H9 (cell line): ENCODE measurements at regions not wholly inside any gene's neighbourhood (a gene's known extent, or its start where the extent isn't known, plus 50 kb on each side); places are given as distances from the start of the nearest gene placed in this dataset.

Experiments used
- DNase-seq: peaks from one replicate; pipeline ENCODE4 v3.0.0-alpha.2; 2017
- H2AFZ ChIP-seq: one replicate; pipeline ENCODE4 v1.6.1; 2013; ENCODE audit warnings: mild to moderate bottlenecking, low read length, control low read depth, moderate library complexity
- H2AK5ac ChIP-seq: 2 replicates; pipeline ENCODE4 v1.6.1; 2013; ENCODE audit warnings: low read length, control low read depth, mixed read lengths; ENCODE audit not compliant: insufficient read length
- H2BK120ac ChIP-seq: one replicate; pipeline ENCODE4 v1.6.1; 2013; ENCODE audit warnings: low read depth, mild to moderate bottlenecking, low read length, control low read depth, inconsistent platforms; ENCODE audit not compliant: poor library complexity, severe bottlenecking
- H2BK12ac ChIP-seq: 2 replicates; pipeline ENCODE4 v1.6.1; 2013; ENCODE audit warnings: low read length, control low read depth, mixed read lengths, low read depth; ENCODE audit not compliant: insufficient read length
- H2BK15ac ChIP-seq: 2 replicates; pipeline ENCODE4 v1.6.1; 2013; ENCODE audit warnings: low read depth, low read length, control low read depth
- H2BK20ac ChIP-seq: one replicate; pipeline ENCODE4 v1.6.1; 2013; ENCODE audit warnings: low read depth, mild to moderate bottlenecking, low read length, control low read depth, inconsistent platforms; ENCODE audit not compliant: poor library complexity, severe bottlenecking
- H2BK5ac ChIP-seq: 2 replicates; pipeline ENCODE4 v1.6.1; 2013; ENCODE audit warnings: low read length, control low read depth, mixed read lengths; ENCODE audit not compliant: insufficient read length
- H3K14ac ChIP-seq: 2 replicates; pipeline ENCODE4 v1.6.1; 2013; ENCODE audit warnings: low read length, control low read depth; ENCODE audit not compliant: insufficient read depth
- H3K18ac ChIP-seq: 2 replicates; pipeline ENCODE4 v1.6.1; 2013; ENCODE audit warnings: low read depth, mild to moderate bottlenecking, mixed read lengths, low read length, control low read depth; ENCODE audit not compliant: insufficient read length
- H3K23ac ChIP-seq: 2 replicates; pipeline ENCODE4 v1.6.1; 2013; ENCODE audit warnings: low read length, control low read depth, mixed read lengths, low read depth; ENCODE audit not compliant: insufficient read length
- H3K23me2 ChIP-seq: 2 replicates; pipeline ENCODE4 v1.6.1; 2013; ENCODE audit warnings: low read depth, mild to moderate bottlenecking, mixed read lengths, low read length, control low read depth; ENCODE audit not compliant: insufficient read length, poor library complexity, severe bottlenecking
- H3K27ac ChIP-seq: 2 replicates; pipeline ENCODE4 v1.5.1; 2013; ENCODE audit warnings: low read length, control low read depth, mixed read lengths, low read depth; ENCODE audit not compliant: insufficient read length
- H3K27me3 ChIP-seq: 2 replicates; pipeline ENCODE4 v1.6.1; 2013; ENCODE audit warnings: low read length, control low read depth, inconsistent platforms; ENCODE audit not compliant: insufficient read depth
- H3K4ac ChIP-seq: 2 replicates; pipeline ENCODE4 v1.6.1; 2013; ENCODE audit warnings: low read depth, mild to moderate bottlenecking, control low read depth, inconsistent platforms, low read length, moderate library complexity
- H3K4me1 ChIP-seq: 2 replicates; pipeline ENCODE4 v1.6.1; 2013; ENCODE audit warnings: low read length, control low read depth, inconsistent platforms; ENCODE audit not compliant: insufficient read depth
- H3K4me2 ChIP-seq: 2 replicates; pipeline ENCODE4 v1.6.1; 2013; ENCODE audit warnings: low read length, control low read depth, mixed read lengths; ENCODE audit not compliant: insufficient read length, insufficient read depth
- H3K56ac ChIP-seq: 2 replicates; pipeline ENCODE4 v1.6.1; 2013; ENCODE audit warnings: low read depth, mild to moderate bottlenecking, mixed read lengths, low read length, control low read depth; ENCODE audit not compliant: insufficient read length
- H3K79me1 ChIP-seq: 2 replicates; pipeline ENCODE4 v1.6.1; 2013; ENCODE audit warnings: low read depth, mild to moderate bottlenecking, moderate library complexity, low read length, control low read depth, inconsistent platforms; ENCODE audit not compliant: insufficient read depth, poor library complexity, severe bottlenecking
- H3K79me2 ChIP-seq: 2 replicates; pipeline ENCODE4 v1.6.1; 2013; ENCODE audit warnings: low read length, control low read depth, inconsistent platforms; ENCODE audit not compliant: insufficient read depth
- H3K9ac ChIP-seq: 2 replicates; pipeline ENCODE4 v1.6.1; 2013; ENCODE audit warnings: low read length, control low read depth, mixed read lengths; ENCODE audit not compliant: insufficient read length; ENCODE audit errors: extremely low read depth
- H3K9me3 ChIP-seq: one replicate; pipeline ENCODE4 v1.6.1; 2013; ENCODE audit warnings: low read depth, low read length, inconsistent platforms; ENCODE audit not compliant: control insufficient read depth
- H3T11ph ChIP-seq: one replicate; pipeline ENCODE4 v1.6.1; 2013; ENCODE audit warnings: mild to moderate bottlenecking, low read length, control low read depth, inconsistent platforms
- H4K20me1 ChIP-seq: one replicate; pipeline ENCODE4 v1.6.1; 2013; ENCODE audit not compliant: control insufficient read depth, insufficient read length, insufficient read depth
- H4K5ac ChIP-seq: 2 replicates; pipeline ENCODE4 v1.6.1; 2013; ENCODE audit warnings: low read depth, mild to moderate bottlenecking, mixed read lengths, low read length, control low read depth; ENCODE audit not compliant: insufficient read length
- H4K8ac ChIP-seq: replicated peaks from 2 replicates; pipeline ENCODE4 v1.6.1; 2013; ENCODE audit warnings: low read length, control low read depth, mixed read lengths, low read depth; ENCODE audit not compliant: insufficient read length
- H4K91ac ChIP-seq: 2 replicates; pipeline ENCODE4 v1.6.1; 2013; ENCODE audit warnings: low read depth, mild to moderate bottlenecking, moderate library complexity, mixed read lengths, low read length, control low read depth; ENCODE audit not compliant: insufficient read length
- H3K27ac Mint-ChIP-seq, 3 experiments: 2 replicates in 2 of 3; 3 replicates in 1 of 3; pipeline ENCODE4 v1.8.0; 2020 to 2021; ENCODE audit warnings: mixed read lengths in 3 of 3, mild to moderate bottlenecking in 1 of 3, moderate library complexity in 1 of 3
- H3K27me3 Mint-ChIP-seq: 2 replicates; pipeline ENCODE4 v1.8.0; 2021; ENCODE audit warnings: low read depth, mild to moderate bottlenecking, moderate library complexity, mixed read lengths
- H3K36me3 Mint-ChIP-seq, 3 experiments: 2 replicates in 2 of 3; 3 replicates in 1 of 3; pipeline ENCODE4 v1.8.0; 2020 to 2021; ENCODE audit warnings: low read depth in 3 of 3, mixed read lengths in 3 of 3; ENCODE audit not compliant: insufficient read depth in 1 of 3
- H3K4me1 Mint-ChIP-seq, 2 experiments: 2 replicates each; pipeline ENCODE4 v1.8.0; 2020; ENCODE audit warnings: mixed read lengths in 2 of 2
- H3K4me3 Mint-ChIP-seq, 2 experiments: 2 replicates in 1 of 2; 3 replicates in 1 of 2; pipeline ENCODE4 v1.8.0; 2020 to 2021; ENCODE audit warnings: mild to moderate bottlenecking in 2 of 2, mixed read lengths in 2 of 2, moderate library complexity in 1 of 2
- H3K9me3 Mint-ChIP-seq, 2 experiments: 2 replicates in 1 of 2; 3 replicates in 1 of 2; pipeline ENCODE4 v1.8.0; 2020; ENCODE audit warnings: mild to moderate bottlenecking in 2 of 2, mixed read lengths in 2 of 2, moderate library complexity in 1 of 2
- TF ChIP-seq, protein P1 (sequence below): fragments of 200-600 bp; sonication (generic); conservative IDR thresholded peaks from 3 replicates; pipeline ENCODE4 v1.8.0; 2021; ENCODE audit warnings: antibody characterized with exemption, mild to moderate bottlenecking

GRCh38 chr20:40245829-40246228 is 443.2 kb downstream of the MAFB start:
- Histone ChIP-seq H2BK12ac (no peak overlapping the region), H4K91ac (no peak overlapping the region), H3K23me2 (no peaks in the 10 kb centered on the region), H3K56ac (no peak overlapping the region), H3K9ac (no peak overlapping the region), H3K4me1 (no peaks in the 10 kb centered on the region), H2BK20ac (no peak overlapping the region), H3K27me3 (no peaks in the 10 kb centered on the region), H3K14ac (no peak overlapping the region), H3K4me2 (no peak overlapping the region), H3K27ac (no peak overlapping the region), H2AFZ (no peak overlapping the region), H2BK120ac (no peak overlapping the region), H3K79me1 (no peaks in the 10 kb centered on the region), H3K18ac (no peak overlapping the region), H2AK5ac (no peak overlapping the region), H2BK5ac (no peak overlapping the region), H2BK15ac (no peak overlapping the region), H3K79me2 (no peaks in the 10 kb centered on the region), H3K9me3 (no peaks in the 10 kb centered on the region), H3K23ac (no peak overlapping the region), H4K5ac (no peak overlapping the region), H4K20me1 (no peaks in the 10 kb centered on the region), H4K8ac (no peak overlapping the region), H3T11ph (no peak overlapping the region), H3K4ac (no peak overlapping the region)
- peaks cover under 1% of the 10 kb centered on the region in 2 experiments; a peak in 4 of 5 replicates for H3K9me3 Mint-ChIP-seq
- no peak overlapping the region for H3K27ac Mint-ChIP-seq
- H3K4me1 Mint-ChIP-seq = 0 out of 4 replicates have a peak, but pooled peaks cover 0 to 3% of the 10 kb centered on the region in 2 experiments
- TF ChIP-seq, protein P1, sequence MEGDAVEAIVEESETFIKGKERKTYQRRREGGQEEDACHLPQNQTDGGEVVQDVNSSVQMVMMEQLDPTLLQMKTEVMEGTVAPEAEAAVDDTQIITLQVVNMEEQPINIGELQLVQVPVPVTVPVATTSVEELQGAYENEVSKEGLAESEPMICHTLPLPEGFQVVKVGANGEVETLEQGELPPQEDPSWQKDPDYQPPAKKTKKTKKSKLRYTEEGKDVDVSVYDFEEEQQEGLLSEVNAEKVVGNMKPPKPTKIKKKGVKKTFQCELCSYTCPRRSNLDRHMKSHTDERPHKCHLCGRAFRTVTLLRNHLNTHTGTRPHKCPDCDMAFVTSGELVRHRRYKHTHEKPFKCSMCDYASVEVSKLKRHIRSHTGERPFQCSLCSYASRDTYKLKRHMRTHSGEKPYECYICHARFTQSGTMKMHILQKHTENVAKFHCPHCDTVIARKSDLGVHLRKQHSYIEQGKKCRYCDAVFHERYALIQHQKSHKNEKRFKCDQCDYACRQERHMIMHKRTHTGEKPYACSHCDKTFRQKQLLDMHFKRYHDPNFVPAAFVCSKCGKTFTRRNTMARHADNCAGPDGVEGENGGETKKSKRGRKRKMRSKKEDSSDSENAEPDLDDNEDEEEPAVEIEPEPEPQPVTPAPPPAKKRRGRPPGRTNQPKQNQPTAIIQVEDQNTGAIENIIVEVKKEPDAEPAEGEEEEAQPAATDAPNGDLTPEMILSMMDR = no peak
- DNase-seq = no peak
- H3K4me3 Mint-ChIP-seq = no peak overlapping the region
- peaks cover under 1 to 9% (median 3%) of the 10 kb centered on the region in 3 experiments; a peak in 6 of 7 replicates for H3K36me3 Mint-ChIP-seq
- H3K27me3 Mint-ChIP-seq = no peaks in the 10 kb centered on the region
